ENCODE measurements at regions not wholly inside any gene's neighbourhood (a gene's known extent, or its start where the extent isn't known, plus 50 kb on each side); places are given as distances from the start of the nearest gene placed in this dataset.

DNA sequence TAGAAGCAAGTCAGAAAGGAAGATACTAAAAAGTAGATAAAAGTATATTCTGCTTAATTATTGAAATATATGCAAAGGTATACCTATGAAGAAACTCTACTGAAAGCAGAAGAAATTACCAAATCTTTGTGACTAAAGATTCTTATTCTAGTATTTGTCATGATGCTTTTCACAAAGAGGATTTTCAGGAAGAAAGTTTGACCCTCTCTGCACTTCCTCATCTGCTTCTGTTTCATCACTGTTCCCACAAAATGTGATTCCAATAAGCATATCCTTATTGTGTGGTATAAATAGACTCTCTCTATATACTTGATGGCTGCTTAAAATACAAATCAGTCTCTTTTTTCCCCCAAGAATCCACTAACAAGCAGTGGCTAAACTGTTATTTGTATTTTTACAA lies 2139.6 kb upstream of the ACO1 start:
- TF ChIP-seq, protein P1, sequence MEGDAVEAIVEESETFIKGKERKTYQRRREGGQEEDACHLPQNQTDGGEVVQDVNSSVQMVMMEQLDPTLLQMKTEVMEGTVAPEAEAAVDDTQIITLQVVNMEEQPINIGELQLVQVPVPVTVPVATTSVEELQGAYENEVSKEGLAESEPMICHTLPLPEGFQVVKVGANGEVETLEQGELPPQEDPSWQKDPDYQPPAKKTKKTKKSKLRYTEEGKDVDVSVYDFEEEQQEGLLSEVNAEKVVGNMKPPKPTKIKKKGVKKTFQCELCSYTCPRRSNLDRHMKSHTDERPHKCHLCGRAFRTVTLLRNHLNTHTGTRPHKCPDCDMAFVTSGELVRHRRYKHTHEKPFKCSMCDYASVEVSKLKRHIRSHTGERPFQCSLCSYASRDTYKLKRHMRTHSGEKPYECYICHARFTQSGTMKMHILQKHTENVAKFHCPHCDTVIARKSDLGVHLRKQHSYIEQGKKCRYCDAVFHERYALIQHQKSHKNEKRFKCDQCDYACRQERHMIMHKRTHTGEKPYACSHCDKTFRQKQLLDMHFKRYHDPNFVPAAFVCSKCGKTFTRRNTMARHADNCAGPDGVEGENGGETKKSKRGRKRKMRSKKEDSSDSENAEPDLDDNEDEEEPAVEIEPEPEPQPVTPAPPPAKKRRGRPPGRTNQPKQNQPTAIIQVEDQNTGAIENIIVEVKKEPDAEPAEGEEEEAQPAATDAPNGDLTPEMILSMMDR (conservative IDR thresholded peaks at IDR 0.05; ENCODE audit: low read length) = no peak
- TF ChIP-seq EZH2phosphoT487 (IDR thresholded peaks at IDR 0.05; ENCODE audit: borderline replicate concordance) = no peak

All from Loucy (cell line).